ENCODE measurements at regions not wholly inside any gene's neighbourhood (a gene's known extent, or its start where the extent isn't known, plus 50 kb on each side); places are given as distances from the start of the nearest gene placed in this dataset.

DNA sequence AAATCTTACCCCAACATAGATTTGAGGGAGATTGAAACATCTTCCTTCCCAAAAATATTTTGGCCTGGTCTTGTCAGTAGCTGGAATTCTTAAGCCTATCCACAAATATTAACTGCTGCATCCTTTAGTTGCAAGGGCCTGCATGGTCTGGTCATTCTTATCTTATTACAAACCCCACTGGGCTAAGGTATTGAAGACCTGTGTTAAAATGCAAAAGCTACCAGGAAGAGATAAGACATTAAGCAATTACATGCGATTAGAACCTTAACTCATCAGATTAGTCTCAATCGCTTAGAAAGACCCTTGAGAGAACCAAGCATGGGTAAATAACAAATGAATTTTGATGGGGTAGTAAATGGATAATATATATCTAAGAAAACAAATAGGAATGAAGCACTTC is 426.6 kb downstream of the FRK start:
- Histone ChIP-seq H4K20me1 (ENCODE audit: insufficient read depth, low read length) (no peaks in the 10 kb centered on the region), H3K36me3 (replicated peaks in 1 of 2; ENCODE audit: control insufficient read depth in 1 of 2, insufficient read depth in 2 of 2, low read length in 2 of 2) (no peaks in the 10 kb centered on the region), H2AFZ (ENCODE audit: low read length) (no peak overlapping the region), H3K4me2 (ENCODE audit: low read depth, low read length) (no peak overlapping the region), H3K4me3 (replicated peaks in 1 of 3; ENCODE audit: insufficient read depth in 1 of 3, low read depth in 2 of 3, low read length in 3 of 3) (no peak overlapping the region), H3K4me1 (ENCODE audit: insufficient read depth, low read length) (no peaks in the 10 kb centered on the region), H3K27ac (ENCODE audit: extremely low read length, insufficient read depth, low read length) (no peak overlapping the region), H3K79me2 (ENCODE audit: insufficient read depth, low read length) (no peaks in the 10 kb centered on the region), H3K27me3 (ENCODE audit: control insufficient read depth in 1 of 2, insufficient read depth in 2 of 2, low read length in 2 of 2) (no peaks in the 10 kb centered on the region), H3K9ac (ENCODE audit: insufficient read depth, low read depth, low read length) (no peak overlapping the region), H3K9me3 (ENCODE audit: low read length) (no peaks in the 10 kb centered on the region)
- no peak for DNase-seq (ENCODE audit: low spot score)
- no TSS peak for BruUV-seq (replicated peaks)
- POLR2A ChIA-PET, result no interaction called here
- TF ChIP-seq NAIF1 (CRISPR knock-in tag; IDR thresholded peaks at IDR 0.05; ENCODE audit: borderline replicate concordance) (no peak), BRCA1 (CRISPR knock-in tag; IDR thresholded peaks at IDR 0.05) (no peak), TBX2 (CRISPR knock-in tag; IDR thresholded peaks at IDR 0.05; ENCODE audit: borderline replicate concordance) (no peak), ZKSCAN5 (CRISPR knock-in tag; IDR thresholded peaks at IDR 0.05) (no peak), RFX5 (IDR thresholded peaks at IDR 0.05; ENCODE audit: low read depth, low read length) (no peak), SMARCC2 (IDR thresholded peaks at IDR 0.05) (no peak), TAF1 (CRISPR knock-in tag; IDR thresholded peaks at IDR 0.05) (no peak), TBX3 (IDR thresholded peaks at IDR 0.05; ENCODE audit: borderline replicate concordance) (no peak), TCF7 (IDR thresholded peaks at IDR 0.05; ENCODE audit: low read depth) (no peak), RAD21 (CRISPR knock-in tag; IDR thresholded peaks at IDR 0.05) (no peak), CBX1 (IDR thresholded peaks at IDR 0.05; ENCODE audit: low read depth) (no peak), ZNF260 (CRISPR knock-in tag; IDR thresholded peaks at IDR 0.05; ENCODE audit: borderline replicate concordance, low read depth) (no peak), KLF15 (CRISPR knock-in tag; IDR thresholded peaks at IDR 0.05; ENCODE audit: borderline replicate concordance) (no peak), ZNF441 (CRISPR knock-in tag; IDR thresholded peaks at IDR 0.05; ENCODE audit: borderline replicate concordance) (no peak), KLF12 (CRISPR knock-in tag; IDR thresholded peaks at IDR 0.05; ENCODE audit: borderline replicate concordance) (no peak), PAWR (CRISPR knock-in tag; IDR thresholded peaks at IDR 0.05; ENCODE audit: borderline replicate concordance) (no peak), ZNF354B (CRISPR knock-in tag; IDR thresholded peaks at IDR 0.05) (no peak), ZC3H4 (CRISPR knock-in tag; IDR thresholded peaks at IDR 0.05; ENCODE audit: borderline replicate concordance) (no peak)
- TF ChIP-seq, protein P1, sequence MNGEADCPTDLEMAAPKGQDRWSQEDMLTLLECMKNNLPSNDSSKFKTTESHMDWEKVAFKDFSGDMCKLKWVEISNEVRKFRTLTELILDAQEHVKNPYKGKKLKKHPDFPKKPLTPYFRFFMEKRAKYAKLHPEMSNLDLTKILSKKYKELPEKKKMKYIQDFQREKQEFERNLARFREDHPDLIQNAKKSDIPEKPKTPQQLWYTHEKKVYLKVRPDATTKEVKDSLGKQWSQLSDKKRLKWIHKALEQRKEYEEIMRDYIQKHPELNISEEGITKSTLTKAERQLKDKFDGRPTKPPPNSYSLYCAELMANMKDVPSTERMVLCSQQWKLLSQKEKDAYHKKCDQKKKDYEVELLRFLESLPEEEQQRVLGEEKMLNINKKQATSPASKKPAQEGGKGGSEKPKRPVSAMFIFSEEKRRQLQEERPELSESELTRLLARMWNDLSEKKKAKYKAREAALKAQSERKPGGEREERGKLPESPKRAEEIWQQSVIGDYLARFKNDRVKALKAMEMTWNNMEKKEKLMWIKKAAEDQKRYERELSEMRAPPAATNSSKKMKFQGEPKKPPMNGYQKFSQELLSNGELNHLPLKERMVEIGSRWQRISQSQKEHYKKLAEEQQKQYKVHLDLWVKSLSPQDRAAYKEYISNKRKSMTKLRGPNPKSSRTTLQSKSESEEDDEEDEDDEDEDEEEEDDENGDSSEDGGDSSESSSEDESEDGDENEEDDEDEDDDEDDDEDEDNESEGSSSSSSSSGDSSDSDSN (CRISPR knock-in tag; IDR thresholded peaks at IDR 0.05), result no peak
- no peak for ATAC-seq
- FAIRE-seq, result no peak
- intact Hi-C loops (cut with micrococcal nuclease; ENCODE audit: unreplicated experiment), result no loop called here
- in situ Hi-C loops (cut with HindIII; ENCODE audit: extremely low pct_ligation_motif_present, low pct_unique_long_range_greater_than_20kb), result no loop called here
- 23% methylated on average over 2 of the region's 2 CpGs for WGBS (ENCODE audit: low lambda C conversion rate)
- CTCF ChIA-PET (ENCODE audit: low intra/inter-chr PET ratio, low total read pairs), result no interaction called here

All from HepG2 (cell line).